Caki2 (cell line): ENCODE measurements at regions not wholly inside any gene's neighbourhood (a gene's known extent, or its start where the extent isn't known, plus 50 kb on each side); places are given as distances from the start of the nearest gene placed in this dataset.

ENCODE experiments used
- DNase-seq: peaks from one replicate; pipeline ENCODE4 v3.0.0-alpha.2; 2015; ENCODE audit warnings: low read depth
- in situ Hi-C: cut with HindIII; loops from 2 replicates; pipeline ENCODE4 v1.10.0; 2016; ENCODE audit warnings: low sequenced_read_pairs, low pct_unique_long_range_greater_than_20kb, mixed read lengths

GRCh38 chr2:122422384-122422991 is 667.0 kb downstream of the TSN start:
- in situ Hi-C loops, result no loop called here
- no peak for DNase-seq

- DNase-seq, result no peak
- in situ Hi-C loops, result no loop called here
Observed at GRCh38 chr2:122423934-122424333, 668.5 kb downstream of the TSN start.

GRCh38 chr2:122433123-122433754 is 677.8 kb downstream of the TSN start:
- peak; percentile 85 for DNase-seq
- in situ Hi-C loops, result no loop called here

GRCh38 chr2:122445003-122445402 is 689.6 kb downstream of the TSN start:
- DNase-seq, result no peak

GRCh38 chr2:122446761-122447160 is 691.3 kb downstream of the TSN start:
- in situ Hi-C loops, result no loop called here
- no peak for DNase-seq

More at GRCh38 chr2:122445003-122445402, 689.6 kb downstream of the TSN start:
- in situ Hi-C loops, result no loop called here

- in situ Hi-C loops, result no loop called here
- DNase-seq, result no peak
Observed at GRCh38 chr2:122447237-122447636, 691.8 kb downstream of the TSN start.

GRCh38 chr2:122451040-122451439 is 695.6 kb downstream of the TSN start:
- in situ Hi-C loops, result no loop called here
- peak; percentile 15 for DNase-seq

GRCh38 chr2:122451697-122452096 is 696.2 kb downstream of the TSN start:
- in situ Hi-C loops, result no loop called here

GRCh38 chr2:122469147-122469546 is 713.7 kb downstream of the TSN start:
- DNase-seq, result no peak
- in situ Hi-C loops, result no loop called here

More at GRCh38 chr2:122451697-122452096, 696.2 kb downstream of the TSN start:
- no peak for DNase-seq

- DNase-seq, result no peak
- in situ Hi-C loops, result no loop called here
Observed at GRCh38 chr2:122471753-122472152, 716.3 kb downstream of the TSN start.

- in situ Hi-C loops, result no loop called here
Observed at GRCh38 chr2:122478117-122478516, 722.7 kb downstream of the TSN start.

GRCh38 chr2:122478771-122479170 is 723.3 kb downstream of the TSN start:
- no peak for DNase-seq
- in situ Hi-C loops, result no loop called here

More at GRCh38 chr2:122478117-122478516, 722.7 kb downstream of the TSN start:
- DNase-seq, result no peak

- no peak for DNase-seq
- in situ Hi-C loops, result no loop called here
Observed at GRCh38 chr2:122480501-122481243, 725.2 kb downstream of the TSN start.

- in situ Hi-C loops, result no loop called here
- no peak for DNase-seq
Observed at GRCh38 chr2:122481244-122481622, 725.8 kb downstream of the TSN start.

GRCh38 chr2:122481717-122482116 is 726.3 kb downstream of the TSN start:
- DNase-seq, result no peak
- in situ Hi-C loops, result no loop called here

- in situ Hi-C loops, result no loop called here
- DNase-seq, result no peak
Observed at GRCh38 chr2:122486086-122486485, 730.6 kb downstream of the TSN start.

GRCh38 chr2:122486705-122487415 is 731.4 kb downstream of the TSN start:
- no peak for DNase-seq
- in situ Hi-C loops, result no loop called here

- in situ Hi-C loops, result no loop called here
- DNase-seq, result no peak
Observed at GRCh38 chr2:122491011-122491410, 735.6 kb downstream of the TSN start.
